Epidermal melanocyte (primary cell): ENCODE measurements at regions not wholly inside any gene's neighbourhood (a gene's known extent, or its start where the extent isn't known, plus 50 kb on each side); places are given as distances from the start of the nearest gene placed in this dataset.

Experiments
- DNase-seq: peaks from one replicate; pipeline ENCODE4 v3.0.0; 2011; ENCODE audit warnings: low spot score; ENCODE audit not compliant: insufficient read length

GRCh38 chr20:50312002-50312681 lies 121.5 kb downstream of the CEBPB start:
- DNase-seq: no peak

- DNase-seq: no peak
Observed at GRCh38 chr20:50312682-50313521, 122.3 kb downstream of the CEBPB start.

GRCh38 chr20:50313522-50313820 lies 122.8 kb downstream of the CEBPB start:
- no peak for DNase-seq

- DNase-seq: no peak
Observed at GRCh38 chr20:50313827-50314677, 123.4 kb downstream of the CEBPB start.

DNA sequence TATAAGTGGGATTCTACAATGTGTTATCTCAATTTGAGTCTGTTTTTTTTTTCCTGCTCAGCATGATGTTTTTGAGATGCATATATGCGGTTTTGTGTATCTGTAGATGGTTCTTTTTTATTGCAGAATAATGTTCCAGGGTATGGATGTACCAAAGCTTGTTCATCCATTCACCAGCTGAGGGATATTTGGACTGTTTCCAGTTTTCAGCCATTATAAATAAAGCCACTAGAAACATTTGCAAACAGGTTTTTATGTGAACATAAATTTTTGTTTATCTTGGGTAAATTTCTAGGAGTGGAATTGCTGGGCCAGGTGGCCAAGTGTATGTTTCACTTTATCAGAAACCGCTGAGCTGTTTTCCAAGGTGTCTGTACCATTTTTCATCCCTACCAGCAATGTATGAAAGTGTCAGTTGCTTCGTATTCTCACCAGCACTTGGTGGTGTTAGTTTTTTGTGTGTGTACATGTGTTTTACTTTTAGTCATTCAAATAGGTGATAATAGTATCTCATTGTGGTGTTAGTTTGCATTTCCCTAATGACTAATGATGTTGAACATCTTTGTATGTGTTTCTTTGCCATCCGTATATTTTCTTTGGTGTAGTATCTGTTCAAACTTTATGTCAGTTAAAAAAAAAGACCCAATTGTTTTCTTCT lies 124.2 kb downstream of the CEBPB start:
- no peak for DNase-seq

GRCh38 chr20:50315586-50316551 lies 125.2 kb downstream of the CEBPB start:
- no peak for DNase-seq

- DNase-seq: no peak
Observed at GRCh38 chr20:50317116-50317515, 126.5 kb downstream of the CEBPB start.

- no peak for DNase-seq
Observed at GRCh38 chr20:50317609-50318008, 127.0 kb downstream of the CEBPB start.

DNA sequence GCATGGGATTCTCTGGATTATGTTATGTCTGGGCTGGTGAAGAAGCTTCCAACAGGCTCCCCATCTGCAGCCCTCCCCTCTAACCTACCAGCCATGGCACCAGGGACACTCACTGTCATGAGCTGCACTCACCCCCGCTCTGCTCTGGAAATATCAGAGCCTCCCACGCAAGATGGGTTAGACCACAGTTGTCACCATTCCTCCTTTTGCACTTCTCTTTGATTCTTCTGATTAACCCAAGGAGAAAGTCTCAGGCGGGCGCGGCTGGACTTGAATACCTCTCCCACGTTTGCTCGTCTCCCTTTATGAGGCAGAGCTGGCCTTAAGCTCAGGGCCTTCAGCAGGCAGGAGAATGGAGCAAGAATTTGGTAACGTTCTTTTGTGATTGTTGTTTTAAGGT lies 128.1 kb downstream of the CEBPB start:
- no peak for DNase-seq

DNA sequence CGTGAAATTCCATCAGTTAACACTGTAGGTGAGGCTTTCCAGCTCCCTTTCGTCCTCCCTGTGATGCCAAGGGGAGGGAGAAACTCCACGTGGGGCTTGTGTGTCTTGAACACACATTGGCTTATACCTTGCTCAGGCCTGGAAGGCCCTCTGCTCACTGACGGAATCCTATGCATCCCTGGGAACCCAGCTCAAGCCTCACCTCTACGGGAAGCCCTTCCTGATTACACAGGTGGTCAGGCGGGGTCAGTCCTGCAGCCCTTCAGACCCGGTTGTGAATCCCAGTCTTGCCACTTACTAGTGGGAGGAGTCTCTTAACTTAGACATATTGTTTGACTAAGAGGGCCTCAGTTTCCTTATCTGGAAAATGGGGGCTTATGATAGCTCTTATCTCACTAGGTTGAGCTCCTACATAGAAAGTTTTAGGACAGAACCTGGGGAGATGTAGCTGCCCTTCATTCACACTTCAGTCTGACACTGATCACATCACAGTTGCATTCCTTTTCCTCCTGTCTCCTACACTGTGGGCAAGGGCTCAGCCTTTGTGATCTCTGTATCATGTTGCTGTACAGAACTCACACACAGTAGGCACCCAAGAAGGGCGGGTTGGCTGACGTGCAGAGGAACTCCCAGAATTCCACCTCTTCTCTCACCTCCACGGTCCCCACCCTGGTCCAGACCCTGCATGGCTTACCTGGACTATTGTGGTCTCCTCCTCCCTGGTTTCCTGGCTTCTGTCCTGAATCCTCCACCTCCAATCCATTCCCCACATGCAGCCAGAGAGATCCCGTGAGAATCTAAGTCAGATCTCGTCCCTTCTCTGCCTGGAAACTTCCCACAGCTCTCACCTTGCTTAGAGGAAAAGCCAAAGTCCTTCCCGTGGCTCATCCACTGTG lies 129.6 kb downstream of the CEBPB start:
- DNase-seq: no peak

GRCh38 chr20:50320901-50321796 lies 130.5 kb downstream of the CEBPB start:
- DNase-seq: peak; percentile 63

DNA sequence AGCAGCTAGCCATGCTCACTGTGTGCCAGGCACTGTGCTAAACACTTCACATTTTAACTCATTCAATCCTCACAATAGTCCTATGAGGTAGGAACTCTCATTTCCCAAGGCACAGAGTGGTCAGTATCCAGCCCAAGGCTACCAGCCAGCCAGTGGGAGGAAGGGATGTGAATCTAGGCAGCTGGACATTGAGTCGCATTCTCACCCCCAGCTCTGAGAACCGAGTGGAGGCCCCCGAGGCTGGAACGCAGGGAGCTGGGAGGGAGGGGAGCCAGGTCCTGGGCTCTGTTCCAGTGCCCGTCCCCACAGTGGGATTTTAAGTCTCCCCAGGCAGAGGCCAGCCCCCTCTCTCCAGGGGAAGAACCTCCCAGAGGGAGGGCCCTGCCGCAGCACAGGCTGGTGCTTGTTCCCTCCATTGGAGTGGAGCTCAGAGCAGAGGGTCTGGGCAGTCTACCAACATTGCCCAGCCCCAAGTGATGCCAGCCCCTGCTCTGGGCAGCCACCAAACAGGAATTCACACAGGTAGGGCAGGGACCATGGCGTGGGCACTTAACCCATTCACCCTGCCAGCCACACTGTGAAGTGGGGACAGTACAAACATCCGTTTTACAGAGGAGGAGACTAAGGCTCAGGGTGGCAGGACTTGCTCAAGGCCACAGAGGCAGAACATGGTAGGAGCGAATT lies 131.3 kb downstream of the CEBPB start:
- no peak for DNase-seq

DNA sequence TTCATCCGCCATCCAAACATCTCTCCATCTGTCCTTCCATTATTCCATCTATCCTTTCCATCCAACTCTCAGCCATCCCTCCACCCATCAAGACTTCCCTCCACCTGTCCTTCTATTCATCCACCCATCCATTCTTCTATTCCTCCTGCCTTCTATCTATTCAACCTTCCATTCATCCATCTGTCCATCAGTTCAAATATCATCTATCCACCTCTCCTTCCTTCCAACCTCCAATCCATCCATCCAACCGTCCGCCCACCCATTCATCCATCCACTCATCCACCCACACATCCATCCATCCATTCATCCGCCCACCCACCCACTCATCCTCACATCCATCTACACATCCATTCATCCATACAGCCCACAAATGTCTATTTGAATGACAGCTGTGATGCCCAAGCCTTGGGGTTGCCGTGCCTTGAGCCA lies 132.1 kb downstream of the CEBPB start:
- DNase-seq: no peak

DNA sequence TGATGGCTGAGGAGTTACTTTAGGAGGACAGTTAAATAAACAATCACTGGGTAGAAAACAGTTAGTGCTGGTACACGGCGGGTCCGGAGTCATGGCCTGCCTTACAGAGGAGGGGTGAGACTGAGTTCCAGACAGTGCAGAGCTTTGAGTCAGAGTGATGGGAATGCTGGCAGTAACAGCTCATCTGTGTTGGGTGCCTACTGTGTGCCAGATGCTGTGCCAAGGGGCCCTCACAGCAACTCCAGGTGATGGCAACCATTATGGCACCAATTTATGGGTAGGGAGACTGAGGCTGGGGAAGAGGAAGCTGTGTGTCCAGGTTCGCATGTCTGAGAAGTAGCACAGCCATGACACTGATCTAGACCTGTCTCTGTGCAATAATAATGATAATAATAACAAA lies 132.6 kb downstream of the CEBPB start:
- DNase-seq: no peak

- no peak for DNase-seq
Observed at GRCh38 chr20:50323777-50324775, 133.4 kb downstream of the CEBPB start.

GRCh38 chr20:50325215-50325614 lies 134.6 kb downstream of the CEBPB start:
- DNase-seq: no peak

GRCh38 chr20:50325651-50326050 lies 135.0 kb downstream of the CEBPB start:
- no peak for DNase-seq
